ENCODE measurements at regions not wholly inside any gene's neighbourhood (a gene's known extent, or its start where the extent isn't known, plus 50 kb on each side); places are given as distances from the start of the nearest gene placed in this dataset.

GRCh38 chr1:101704895-101705294 lies 291.8 kb downstream of the OLFM3 start:
- DNase-seq (no peak), FAIRE-seq (no peak)
- Histone ChIP-seq H3K9me3 (ENCODE audit: control insufficient read depth in 2 of 3, insufficient read depth in 1 of 3, low read length in 3 of 3) (no peaks in the 10 kb centered on the region), H3K4me1 (ENCODE audit: control insufficient read depth in 2 of 3, insufficient read depth in 2 of 3, low read depth in 1 of 3, low read length in 3 of 3) (no peaks in the 10 kb centered on the region), H3K36me3 (ENCODE audit: control insufficient read depth in 2 of 3, insufficient read depth in 3 of 3, low read length in 3 of 3) (no peaks in the 10 kb centered on the region), H3K4me3 (ENCODE audit: low read length in 3 of 3) (no peak overlapping the region), H3K9ac (ENCODE audit: low read length in 3 of 3) (no peak overlapping the region), H3K27me3 (ENCODE audit: control insufficient read depth, insufficient read depth, low read length) (no peaks in the 10 kb centered on the region), H3K27ac (ENCODE audit: low read depth in 2 of 2, low read length in 2 of 2) (no peak overlapping the region)
- intact Hi-C loops (cut with DNase I), result no loop called here
- TF ChIP-seq CTCF (IDR thresholded peaks at IDR 0.05; ENCODE audit: borderline replicate concordance, extremely low read depth, insufficient read depth), result no peak

- TF ChIP-seq CTCF (IDR thresholded peaks at IDR 0.05; ENCODE audit: borderline replicate concordance, extremely low read depth, insufficient read depth), result no peak
- intact Hi-C loops (cut with DNase I), result no loop called here
- Histone ChIP-seq H3K27ac (ENCODE audit: low read depth in 2 of 2, low read length in 2 of 2) (no peak overlapping the region), H3K9ac (ENCODE audit: low read length in 3 of 3) (no peak overlapping the region), H3K9me3 (ENCODE audit: control insufficient read depth in 2 of 3, insufficient read depth in 1 of 3, low read length in 3 of 3) (no peaks in the 10 kb centered on the region), H3K36me3 (ENCODE audit: control insufficient read depth in 2 of 3, insufficient read depth in 3 of 3, low read length in 3 of 3) (no peaks in the 10 kb centered on the region), H3K27me3 (ENCODE audit: control insufficient read depth, insufficient read depth, low read length) (no peaks in the 10 kb centered on the region), H3K4me3 (ENCODE audit: low read length in 3 of 3) (no peak overlapping the region), H3K4me1 (ENCODE audit: control insufficient read depth in 2 of 3, insufficient read depth in 2 of 3, low read depth in 1 of 3, low read length in 3 of 3) (no peaks in the 10 kb centered on the region)
- FAIRE-seq (no peak), DNase-seq (no peak)
These were observed 290.4 kb downstream of the OLFM3 start for GRCh38 chr1:101706366-101706765.

GRCh38 chr1:101709721-101710120 lies 287.0 kb downstream of the OLFM3 start:
- no peak for DNase-seq
- H3K27me3 ChIP-seq (ENCODE audit: control insufficient read depth, insufficient read depth, low read length), result no peaks in the 10 kb centered on the region
- H3K9me3 ChIP-seq (ENCODE audit: control insufficient read depth in 2 of 3, insufficient read depth in 1 of 3, low read length in 3 of 3), result no peaks in the 10 kb centered on the region
- no peak overlapping the region for H3K9ac ChIP-seq (ENCODE audit: low read length in 3 of 3)
- intact Hi-C loops (cut with DNase I), result no loop called here
- no peak for FAIRE-seq
- H3K4me1 ChIP-seq (ENCODE audit: control insufficient read depth in 2 of 3, insufficient read depth in 2 of 3, low read depth in 1 of 3, low read length in 3 of 3), result no peaks in the 10 kb centered on the region
- TF ChIP-seq CTCF (IDR thresholded peaks at IDR 0.05; ENCODE audit: borderline replicate concordance, extremely low read depth, insufficient read depth), result no peak
- no peak overlapping the region for H3K4me3 ChIP-seq (ENCODE audit: low read length in 3 of 3)
- H3K27ac ChIP-seq (ENCODE audit: low read depth in 2 of 2, low read length in 2 of 2), result no peak overlapping the region
- H3K36me3 ChIP-seq (ENCODE audit: control insufficient read depth in 2 of 3, insufficient read depth in 3 of 3, low read length in 3 of 3), result no peaks in the 10 kb centered on the region

- Histone ChIP-seq H3K4me3 (ENCODE audit: low read length in 3 of 3) (no peak overlapping the region), H3K9me3 (ENCODE audit: control insufficient read depth in 2 of 3, insufficient read depth in 1 of 3, low read length in 3 of 3) (no peaks in the 10 kb centered on the region), H3K27ac (ENCODE audit: low read depth in 2 of 2, low read length in 2 of 2) (no peak overlapping the region), H3K36me3 (ENCODE audit: control insufficient read depth in 2 of 3, insufficient read depth in 3 of 3, low read length in 3 of 3) (no peaks in the 10 kb centered on the region), H3K9ac (ENCODE audit: low read length in 3 of 3) (no peak overlapping the region), H3K27me3 (ENCODE audit: control insufficient read depth, insufficient read depth, low read length) (no peaks in the 10 kb centered on the region), H3K4me1 (ENCODE audit: control insufficient read depth in 2 of 3, insufficient read depth in 2 of 3, low read depth in 1 of 3, low read length in 3 of 3) (no peaks in the 10 kb centered on the region)
- no peak for FAIRE-seq
- TF ChIP-seq CTCF (IDR thresholded peaks at IDR 0.05; ENCODE audit: borderline replicate concordance, extremely low read depth, insufficient read depth), result no peak
- intact Hi-C loops (cut with DNase I), result no loop called here
- DNase-seq, result no peak
These were observed 283.0 kb downstream of the OLFM3 start for GRCh38 chr1:101713760-101714159.
